PC-9 (cell line): ENCODE measurements at regions not wholly inside any gene's neighbourhood (a gene's known extent, or its start where the extent isn't known, plus 50 kb on each side); places are given as distances from the start of the nearest gene placed in this dataset.

Experiments used
- BruUV-seq: library from RNA; stranded (reverse); fragments of 400-500 nt; replicated peaks from 2 replicates; lab custom pipeline; 2021; lab: Mats Ljungman, UMichigan
- CTCF ChIA-PET: fragments of 300-600 bp; sonication (Branson Sonifier 250); formaldehyde crosslinking; loops from one replicate; lab custom pipeline; 2022; ENCODE audit warnings: antibody characterized with exemption; lab: Charles Lee
- POLR2A ChIA-PET: fragments of 300-600 bp; sonication (Branson Sonifier 250); formaldehyde crosslinking; loops from one replicate; lab custom pipeline; 2022; ENCODE audit warnings: antibody characterized with exemption; ENCODE audit not compliant: unreplicated experiment; lab: Charles Lee
- DNase-seq, 2 experiments: peaks; one replicate each; pipeline versions ENCODE4 v3.0.0 to v3.0.0-alpha.2; 2015 to 2022; ENCODE audit warnings: mixed read lengths in 1 of 2
- H2AFZ ChIP-seq: fragments of 200-600 bp; sonication (generic); 2 replicates; pipeline ENCODE4 v1.8.1; 2017; ENCODE audit warnings: antibody characterized with exemption
- H3F3A ChIP-seq: fragments of 200-600 bp; sonication (generic); 2 replicates; pipeline ENCODE4 v1.8.1; 2017; ENCODE audit warnings: antibody characterized with exemption, mild to moderate bottlenecking, low read depth; ENCODE audit not compliant: insufficient read depth
- H3K27ac ChIP-seq: fragments of 200-600 bp; sonication (generic); 2 replicates; pipeline ENCODE4 v1.6.1; 2016; ENCODE audit warnings: mixed run types
- H3K27me3 ChIP-seq: fragments of 200-600 bp; sonication (generic); 2 replicates; pipeline ENCODE4 v1.6.1; 2016; ENCODE audit warnings: low read depth, mixed run types; ENCODE audit not compliant: insufficient read depth
- H3K36me3 ChIP-seq: fragments of 200-600 bp; sonication (generic); 2 replicates; pipeline ENCODE4 v1.6.1; 2016; ENCODE audit warnings: low read depth, mixed run types
- H3K4me1 ChIP-seq: fragments of 200-600 bp; sonication (generic); replicated peaks from 2 replicates; pipeline ENCODE4 v1.6.1; 2016; ENCODE audit warnings: mixed run types; ENCODE audit not compliant: insufficient read depth
- H3K4me2 ChIP-seq: fragments of 200-600 bp; sonication (generic); 2 replicates; pipeline ENCODE4 v1.6.1; 2017; ENCODE audit warnings: mixed run types
- H3K4me3 ChIP-seq: fragments of 200-600 bp; sonication (generic); 2 replicates; pipeline ENCODE4 v1.6.1; 2016; ENCODE audit warnings: mixed run types
- H3K79me2 ChIP-seq: fragments of 200-600 bp; sonication (generic); 2 replicates; pipeline ENCODE4 v1.6.1; 2017; ENCODE audit warnings: low read depth, mixed run types
- H3K9me2 ChIP-seq: fragments of 200-600 bp; sonication (generic); 2 replicates; pipeline ENCODE4 v1.8.1; 2017; ENCODE audit warnings: mild to moderate bottlenecking; ENCODE audit not compliant: insufficient read depth
- H3K9me3 ChIP-seq: fragments of 200-600 bp; sonication (generic); 2 replicates; pipeline ENCODE4 v1.8.1; 2016; ENCODE audit warnings: low read depth; ENCODE audit not compliant: insufficient read depth
- H4K20me1 ChIP-seq: fragments of 200-600 bp; sonication (generic); 2 replicates; pipeline ENCODE4 v1.8.1; 2017; ENCODE audit not compliant: insufficient read depth
- EZH2 ChIP-seq: fragments of 200-600 bp; sonication (generic); IDR thresholded peaks from 2 replicates; pipeline ENCODE4 v1.8.0; 2017; ENCODE audit warnings: antibody characterized with exemption, low read depth
- intact Hi-C: fragments of 100-400 bp; cut with micrococcal nuclease; formaldehyde crosslinking; loops from one replicate; pipeline ENCODE4 v1.10.0; 2022; ENCODE audit not compliant: unreplicated experiment
- TF ChIP-seq, protein P1 (sequence below): fragments of 200-600 bp; sonication (generic); conservative IDR thresholded peaks from 2 replicates; pipeline ENCODE4 v1.6.1; 2017; ENCODE audit warnings: mixed run types, antibody characterized with exemption, mild to moderate bottlenecking, moderate library complexity

- H3F3A ChIP-seq, result no peaks in the 10 kb centered on the region
- intact Hi-C loops, result no loop called here
- no peak overlapping the region for H2AFZ ChIP-seq
- CTCF ChIA-PET, result no interaction called here
- no peak overlapping the region for H3K4me2 ChIP-seq
- no peaks in the 10 kb centered on the region for H3K79me2 ChIP-seq
- no peaks in the 10 kb centered on the region for H3K9me3 ChIP-seq
- no peaks in the 10 kb centered on the region for H4K20me1 ChIP-seq
- H3K4me1 ChIP-seq, result no peaks in the 10 kb centered on the region
- H3K27me3 ChIP-seq, result no peaks in the 10 kb centered on the region
- no peak overlapping the region for H3K27ac ChIP-seq
- H3K4me3 ChIP-seq, result no peak overlapping the region
- POLR2A ChIA-PET, result no interaction called here
- BruUV-seq, result no TSS peak
- no peaks in the 10 kb centered on the region for H3K9me2 ChIP-seq
- no peak for DNase-seq
- TF ChIP-seq EZH2, result no peak
- TF ChIP-seq, protein P1, sequence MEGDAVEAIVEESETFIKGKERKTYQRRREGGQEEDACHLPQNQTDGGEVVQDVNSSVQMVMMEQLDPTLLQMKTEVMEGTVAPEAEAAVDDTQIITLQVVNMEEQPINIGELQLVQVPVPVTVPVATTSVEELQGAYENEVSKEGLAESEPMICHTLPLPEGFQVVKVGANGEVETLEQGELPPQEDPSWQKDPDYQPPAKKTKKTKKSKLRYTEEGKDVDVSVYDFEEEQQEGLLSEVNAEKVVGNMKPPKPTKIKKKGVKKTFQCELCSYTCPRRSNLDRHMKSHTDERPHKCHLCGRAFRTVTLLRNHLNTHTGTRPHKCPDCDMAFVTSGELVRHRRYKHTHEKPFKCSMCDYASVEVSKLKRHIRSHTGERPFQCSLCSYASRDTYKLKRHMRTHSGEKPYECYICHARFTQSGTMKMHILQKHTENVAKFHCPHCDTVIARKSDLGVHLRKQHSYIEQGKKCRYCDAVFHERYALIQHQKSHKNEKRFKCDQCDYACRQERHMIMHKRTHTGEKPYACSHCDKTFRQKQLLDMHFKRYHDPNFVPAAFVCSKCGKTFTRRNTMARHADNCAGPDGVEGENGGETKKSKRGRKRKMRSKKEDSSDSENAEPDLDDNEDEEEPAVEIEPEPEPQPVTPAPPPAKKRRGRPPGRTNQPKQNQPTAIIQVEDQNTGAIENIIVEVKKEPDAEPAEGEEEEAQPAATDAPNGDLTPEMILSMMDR, result no peak
- no peaks in the 10 kb centered on the region for H3K36me3 ChIP-seq
These were observed 273.1 kb upstream of the CCL2 start for GRCh38 chr17:33981711-33982601.

DNA sequence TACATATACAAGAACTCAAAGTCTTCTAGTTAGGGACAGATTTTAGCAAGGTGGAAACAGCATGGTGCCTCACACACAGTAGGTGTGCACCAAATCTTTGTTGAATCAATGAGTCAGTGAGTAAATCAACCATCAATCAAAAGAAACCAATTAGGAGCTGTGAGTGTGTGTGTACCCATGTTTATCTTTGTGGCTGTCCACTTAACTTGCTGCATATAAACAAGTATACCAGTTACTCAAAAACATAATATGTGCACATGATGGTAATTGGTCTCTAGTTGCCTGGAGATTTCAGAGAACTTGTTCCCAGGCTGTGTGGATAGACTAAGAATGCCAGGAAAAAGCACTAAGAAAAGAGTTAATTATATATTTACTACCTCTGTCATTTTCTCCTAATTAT lies 272.2 kb upstream of the CCL2 start:
- Histone ChIP-seq H2AFZ (no peak overlapping the region), H3F3A (no peaks in the 10 kb centered on the region), H3K9me3 (no peaks in the 10 kb centered on the region), H3K27me3 (no peaks in the 10 kb centered on the region), H3K4me2 (no peak overlapping the region), H3K27ac (no peak overlapping the region), H3K4me3 (no peak overlapping the region), H3K36me3 (no peaks in the 10 kb centered on the region), H3K9me2 (no peaks in the 10 kb centered on the region), H3K4me1 (no peaks in the 10 kb centered on the region), H3K79me2 (no peaks in the 10 kb centered on the region), H4K20me1 (no peaks in the 10 kb centered on the region)
- no peak for DNase-seq
- POLR2A ChIA-PET, result no interaction called here
- no TSS peak for BruUV-seq
- intact Hi-C loops, result no loop called here
- CTCF ChIA-PET, result no interaction called here
- TF ChIP-seq EZH2, result no peak
- TF ChIP-seq, protein P1, result no peak

GRCh38 chr17:33983824-33984574 lies 271.1 kb upstream of the CCL2 start:
- no peak overlapping the region for H2AFZ ChIP-seq
- no peaks in the 10 kb centered on the region for H3K9me2 ChIP-seq
- CTCF ChIA-PET, result no interaction called here
- no peaks in the 10 kb centered on the region for H3K79me2 ChIP-seq
- no peaks in the 10 kb centered on the region for H3K36me3 ChIP-seq
- no peak for TF ChIP-seq EZH2
- TF ChIP-seq, protein P1, result no peak
- no peaks in the 10 kb centered on the region for H3K27me3 ChIP-seq
- BruUV-seq, result no TSS peak
- no peaks in the 10 kb centered on the region for H3K4me1 ChIP-seq
- POLR2A ChIA-PET, result no interaction called here
- no peak overlapping the region for H3K4me3 ChIP-seq
- no peak overlapping the region for H3K4me2 ChIP-seq
- H3K9me3 ChIP-seq, result no peaks in the 10 kb centered on the region
- no peaks in the 10 kb centered on the region for H3F3A ChIP-seq
- no peaks in the 10 kb centered on the region for H4K20me1 ChIP-seq
- H3K27ac ChIP-seq, result no peak overlapping the region
- intact Hi-C loops, result no loop called here
- DNase-seq, result no peak
